Endothelial cell of umbilical vein (primary cell): ENCODE measurements at regions not wholly inside any gene's neighbourhood (a gene's known extent, or its start where the extent isn't known, plus 50 kb on each side); places are given as distances from the start of the nearest gene placed in this dataset.

Source experiments
- EZH2 ChIP-seq: IDR thresholded peaks from 2 replicates; pipeline ENCODE4 v1.6.1; 2012; ENCODE audit warnings: borderline replicate concordance, low read depth, mild to moderate bottlenecking, moderate library complexity, low read length, inconsistent platforms; ENCODE audit not compliant: severe bottlenecking
- POLR2A ChIP-seq: IDR thresholded peaks from 2 replicates; pipeline ENCODE4 v1.6.1; 2012; ENCODE audit warnings: low read depth, mild to moderate bottlenecking, control low read depth, low read length
- POLR2AphosphoS5 ChIP-seq: IDR thresholded peaks from 2 replicates; pipeline ENCODE4 v1.6.1; 2012; ENCODE audit warnings: low read depth, mild to moderate bottlenecking, control low read depth, low read length, moderate library complexity; ENCODE audit not compliant: insufficient read depth
- TF ChIP-seq, protein P1 (sequence below), 2 donors: IDR thresholded peaks; 1 replicate in 1 of 2; 2 replicates in 1 of 2; pipeline ENCODE4 v1.5.1; 2011; ENCODE audit warnings: low read length in 2 of 2, mild to moderate bottlenecking in 2 of 2, moderate library complexity in 2 of 2, control low read depth in 1 of 2, inconsistent platforms in 1 of 2, low read depth in 1 of 2; ENCODE audit not compliant: insufficient read depth in 1 of 2; ENCODE audit errors: extremely low read depth in 1 of 2

DNA sequence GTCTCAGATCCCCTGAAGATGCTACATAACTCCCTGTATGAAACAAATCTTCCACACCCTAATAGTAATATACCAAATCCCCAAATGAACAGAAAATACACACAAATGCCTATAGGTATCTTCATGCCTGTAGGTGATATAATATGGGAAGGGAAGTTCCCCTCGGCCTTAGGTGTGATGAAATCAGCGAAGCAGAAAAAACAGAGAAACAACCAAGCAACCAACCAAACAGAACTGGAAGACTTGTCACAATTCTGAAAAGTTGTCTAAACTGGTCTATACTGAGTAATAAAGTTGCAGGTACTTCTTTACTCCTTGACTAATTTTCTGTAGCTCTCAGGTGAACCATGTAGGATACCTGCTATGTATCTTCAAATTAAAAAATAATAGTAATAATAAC lies 82.2 kb upstream of the SATB1 start:
- TF ChIP-seq, protein P1, sequence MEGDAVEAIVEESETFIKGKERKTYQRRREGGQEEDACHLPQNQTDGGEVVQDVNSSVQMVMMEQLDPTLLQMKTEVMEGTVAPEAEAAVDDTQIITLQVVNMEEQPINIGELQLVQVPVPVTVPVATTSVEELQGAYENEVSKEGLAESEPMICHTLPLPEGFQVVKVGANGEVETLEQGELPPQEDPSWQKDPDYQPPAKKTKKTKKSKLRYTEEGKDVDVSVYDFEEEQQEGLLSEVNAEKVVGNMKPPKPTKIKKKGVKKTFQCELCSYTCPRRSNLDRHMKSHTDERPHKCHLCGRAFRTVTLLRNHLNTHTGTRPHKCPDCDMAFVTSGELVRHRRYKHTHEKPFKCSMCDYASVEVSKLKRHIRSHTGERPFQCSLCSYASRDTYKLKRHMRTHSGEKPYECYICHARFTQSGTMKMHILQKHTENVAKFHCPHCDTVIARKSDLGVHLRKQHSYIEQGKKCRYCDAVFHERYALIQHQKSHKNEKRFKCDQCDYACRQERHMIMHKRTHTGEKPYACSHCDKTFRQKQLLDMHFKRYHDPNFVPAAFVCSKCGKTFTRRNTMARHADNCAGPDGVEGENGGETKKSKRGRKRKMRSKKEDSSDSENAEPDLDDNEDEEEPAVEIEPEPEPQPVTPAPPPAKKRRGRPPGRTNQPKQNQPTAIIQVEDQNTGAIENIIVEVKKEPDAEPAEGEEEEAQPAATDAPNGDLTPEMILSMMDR (IDR thresholded peaks at IDR 0.05; ENCODE audit: extremely low read depth in 1 of 2, insufficient read depth in 1 of 2, low read depth in 1 of 2, low read length in 2 of 2) = no peak
- no peak for TF ChIP-seq POLR2AphosphoS5
- no peak for TF ChIP-seq EZH2
- TF ChIP-seq POLR2A = no peak
